GM21447 (cell line): ENCODE measurements at regions not wholly inside any gene's neighbourhood (a gene's known extent, or its start where the extent isn't known, plus 50 kb on each side); places are given as distances from the start of the nearest gene placed in this dataset.

Experiments used
- ATAC-seq: cut with Tn5 transposase; IDR thresholded peaks from one replicate; pipeline ENCODE4 v1.9.1; 2021; ENCODE audit not compliant: unreplicated experiment

DNA sequence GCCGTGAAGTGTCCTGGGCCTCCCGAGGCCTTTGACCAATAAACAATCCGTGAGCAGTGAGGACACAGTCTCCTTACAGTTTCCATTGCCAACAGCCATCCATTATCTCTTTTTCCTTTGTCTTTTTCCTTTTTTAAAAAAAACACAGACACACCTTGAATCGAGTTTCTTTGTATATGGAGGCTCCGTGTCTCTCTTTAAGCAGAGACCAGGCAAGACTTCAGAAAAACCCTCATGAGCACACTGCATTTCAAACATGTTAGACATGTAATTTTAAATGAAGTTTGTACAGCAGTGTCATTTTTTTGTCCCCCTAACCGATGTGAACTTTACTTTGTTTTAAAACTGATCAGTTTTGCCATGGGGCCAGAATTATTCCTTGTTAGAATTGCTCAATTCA lies 111.1 kb downstream of the SPTSSA start:
- no peak for ATAC-seq

DNA sequence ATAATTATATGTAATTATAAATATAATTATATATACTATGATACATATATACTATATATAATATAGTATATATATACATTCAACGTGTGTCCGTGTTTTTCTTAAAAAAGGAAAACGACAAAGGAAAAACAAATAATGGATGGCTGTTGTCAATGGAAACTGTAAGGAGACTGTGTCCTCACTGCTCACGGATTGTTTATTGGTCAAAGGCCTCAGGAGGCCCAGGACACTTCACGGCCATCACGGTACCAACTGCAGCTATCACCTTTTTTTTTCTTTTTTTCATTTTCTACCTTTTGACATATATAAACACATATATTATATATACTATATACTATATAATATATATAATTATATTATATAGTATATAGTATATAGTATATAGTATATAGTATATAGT lies 113.4 kb downstream of the SPTSSA start:
- ATAC-seq: no peak

DNA sequence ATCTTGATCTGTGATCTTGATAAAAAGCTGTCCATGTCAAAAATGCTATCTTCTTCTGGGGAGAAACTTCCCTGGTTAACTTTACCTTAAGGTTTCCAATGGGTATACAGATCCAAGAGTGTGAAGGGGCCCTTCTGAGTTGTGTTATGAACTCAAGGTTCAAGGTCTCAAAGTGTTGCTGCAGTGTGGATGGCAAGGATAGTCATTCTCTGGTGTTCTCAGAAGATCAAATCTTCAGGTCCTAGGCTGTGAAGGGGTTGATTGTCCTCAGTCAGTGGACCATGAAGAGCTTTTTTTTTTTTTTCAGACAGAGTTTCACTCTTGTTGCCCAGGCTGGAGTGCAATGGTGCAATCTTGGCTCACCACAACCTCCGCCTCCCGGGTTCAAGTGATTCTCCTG lies 114.4 kb downstream of the SPTSSA start:
- ATAC-seq: peak; percentile 76

DNA sequence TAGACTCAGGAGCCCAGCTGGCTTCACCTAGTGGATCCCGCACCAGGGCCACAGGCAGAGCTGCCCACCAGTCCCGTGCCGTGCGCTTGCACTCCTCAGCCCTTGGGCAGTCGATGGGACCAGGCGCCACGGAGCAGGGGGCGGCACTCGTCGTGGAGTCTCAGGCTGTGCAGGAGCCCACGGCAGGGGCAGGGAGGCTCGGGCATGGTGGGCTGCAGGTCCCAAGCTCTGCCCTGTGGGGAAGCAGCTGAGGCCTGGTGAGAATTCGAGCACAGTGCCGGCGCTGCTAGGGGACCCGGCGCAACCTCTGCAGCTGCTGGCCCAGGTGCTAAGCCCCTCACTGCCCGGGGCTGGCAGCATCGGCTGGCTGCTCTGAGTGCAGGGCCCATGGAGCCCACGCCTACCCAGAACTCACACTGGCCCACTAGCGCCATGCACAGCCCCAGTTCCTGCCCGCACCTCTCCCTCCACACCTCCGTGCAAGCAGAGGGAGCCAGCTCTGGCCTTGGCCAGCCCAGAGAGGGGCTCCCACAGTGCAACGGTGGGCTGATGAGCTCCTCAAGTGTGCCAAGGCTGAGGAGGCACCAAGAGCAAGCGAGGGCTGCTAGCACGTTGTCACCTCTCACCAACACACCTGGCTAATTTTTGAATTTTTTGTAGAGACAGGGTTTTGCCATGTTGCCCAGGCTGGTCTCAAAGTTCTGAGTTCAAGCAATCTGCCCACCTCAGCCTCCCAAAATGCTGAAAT lies 116.1 kb downstream of the SPTSSA start:
- ATAC-seq: no peak

DNA sequence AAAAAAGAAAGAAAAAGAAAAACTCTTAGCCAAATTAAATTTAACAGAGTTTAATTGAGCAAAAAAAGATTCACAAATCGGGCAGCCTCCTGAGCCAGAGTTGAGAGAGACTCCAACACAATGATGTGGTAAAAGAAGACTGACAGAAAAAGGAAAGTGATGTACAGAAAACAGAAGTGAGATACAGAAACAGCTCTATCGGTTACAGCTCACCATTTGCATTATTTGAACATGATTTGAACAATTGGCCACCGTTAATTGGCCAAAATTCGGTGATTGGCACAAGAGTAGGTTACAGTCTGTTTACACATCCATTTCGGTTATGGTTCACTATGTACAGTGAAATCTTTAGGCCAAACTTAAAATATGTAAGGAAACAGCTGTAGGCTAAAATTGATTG lies 117.7 kb downstream of the SPTSSA start:
- ATAC-seq: no peak

DNA sequence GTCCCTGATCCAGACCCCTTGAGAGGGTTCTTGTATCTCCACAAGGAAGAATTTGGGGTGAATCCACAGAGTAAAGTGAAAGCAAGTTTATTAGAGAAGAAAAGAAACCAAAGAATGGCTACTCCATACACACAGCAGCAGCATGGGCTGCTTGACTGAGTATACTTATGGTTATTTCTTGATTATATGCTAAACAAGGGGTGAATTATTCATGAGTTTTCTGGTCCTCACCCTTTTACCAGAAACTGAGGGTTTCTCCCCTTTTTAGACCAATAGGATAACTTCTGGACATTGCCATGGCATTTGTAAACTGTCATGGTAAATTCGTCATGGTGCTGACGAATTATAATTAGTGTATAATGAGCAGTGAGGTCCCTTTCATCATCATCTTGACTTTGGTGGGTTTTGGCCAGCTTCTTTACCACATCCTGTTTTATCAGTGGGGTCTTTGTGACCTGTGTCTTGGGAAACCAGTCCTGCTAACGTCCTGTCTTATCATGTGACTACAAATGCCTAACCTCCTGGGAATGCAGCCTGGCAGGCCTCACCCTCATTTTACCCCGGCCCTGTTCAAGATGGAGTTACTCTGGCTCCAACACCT lies 121.9 kb downstream of the SPTSSA start:
- no peak for ATAC-seq

DNA sequence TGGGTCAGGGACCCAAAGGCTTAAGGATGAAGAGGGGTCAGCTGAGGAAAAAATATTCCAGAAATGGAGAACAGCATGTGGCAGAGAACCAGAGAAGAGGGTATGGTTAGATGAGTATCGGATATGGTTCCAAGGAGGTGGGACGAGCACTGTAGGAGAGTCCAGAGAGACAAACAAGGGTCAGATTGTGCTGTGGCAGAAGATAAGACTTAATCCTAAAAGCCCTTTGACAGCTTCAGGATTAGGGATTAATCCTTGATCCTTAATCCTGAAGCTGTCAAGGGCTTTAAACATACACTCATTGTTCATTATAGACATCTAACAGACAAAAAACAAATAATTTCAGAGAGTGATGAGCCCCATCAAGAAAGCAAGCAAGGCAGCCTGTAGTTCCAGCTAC lies 124.0 kb downstream of the SPTSSA start:
- ATAC-seq: no peak

DNA sequence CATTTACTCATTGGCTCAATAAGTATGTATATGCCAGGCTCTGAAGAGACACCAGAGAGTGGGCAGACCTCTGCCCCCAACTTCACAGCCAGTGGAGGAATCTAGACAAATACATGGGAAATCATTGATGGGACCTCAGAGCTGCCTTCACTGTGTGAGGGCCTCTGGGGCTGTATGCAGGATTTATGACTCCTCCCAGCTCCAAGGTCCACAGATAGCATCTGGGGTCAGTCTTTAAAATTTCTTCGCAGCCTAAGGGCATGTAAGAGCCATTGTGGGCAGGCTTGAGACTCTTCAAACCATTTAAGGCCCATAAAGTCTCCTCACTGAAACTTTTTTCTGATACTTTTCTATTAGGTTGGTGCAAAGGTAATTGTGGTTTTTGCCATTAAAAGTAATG lies 125.5 kb downstream of the SPTSSA start:
- ATAC-seq: no peak

DNA sequence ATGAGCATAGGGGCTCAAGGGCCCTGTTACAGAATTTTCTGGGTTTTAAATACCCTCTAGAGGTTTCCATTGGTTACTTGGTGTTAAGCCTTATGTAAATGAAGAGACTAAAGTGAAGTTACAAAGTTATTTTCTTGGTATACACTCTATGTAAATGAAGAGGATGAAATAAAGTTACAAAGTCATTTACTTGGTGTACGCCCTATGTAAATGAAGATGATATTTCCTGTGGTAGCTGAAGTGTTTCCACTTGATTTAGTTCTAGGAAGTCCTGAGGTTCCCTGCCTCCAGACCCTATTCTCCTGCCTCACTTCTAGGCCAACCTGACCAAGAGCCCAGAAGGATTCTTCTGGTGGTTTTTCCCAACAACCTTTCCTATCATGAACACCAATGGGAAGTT lies 126.1 kb downstream of the SPTSSA start:
- no peak for ATAC-seq

DNA sequence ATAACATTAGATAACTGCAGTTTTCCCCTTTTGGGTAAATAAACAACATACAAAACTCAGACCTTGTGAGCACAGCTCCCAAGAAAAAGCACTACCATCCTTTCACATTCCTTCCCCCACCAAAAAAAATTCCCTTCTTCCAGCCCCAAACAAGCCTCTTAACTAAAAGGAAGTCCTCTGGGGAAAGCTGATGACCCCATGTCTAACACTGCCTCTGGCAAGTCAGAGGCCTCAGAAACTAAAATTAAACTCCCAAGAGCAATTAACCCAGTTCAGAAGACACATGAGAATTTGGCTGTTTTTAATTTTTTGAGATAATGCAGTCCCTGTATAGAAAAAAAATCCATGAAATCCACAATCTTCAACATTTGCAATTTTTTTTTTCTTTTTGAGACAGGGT lies 127.7 kb downstream of the SPTSSA start:
- no peak for ATAC-seq

DNA sequence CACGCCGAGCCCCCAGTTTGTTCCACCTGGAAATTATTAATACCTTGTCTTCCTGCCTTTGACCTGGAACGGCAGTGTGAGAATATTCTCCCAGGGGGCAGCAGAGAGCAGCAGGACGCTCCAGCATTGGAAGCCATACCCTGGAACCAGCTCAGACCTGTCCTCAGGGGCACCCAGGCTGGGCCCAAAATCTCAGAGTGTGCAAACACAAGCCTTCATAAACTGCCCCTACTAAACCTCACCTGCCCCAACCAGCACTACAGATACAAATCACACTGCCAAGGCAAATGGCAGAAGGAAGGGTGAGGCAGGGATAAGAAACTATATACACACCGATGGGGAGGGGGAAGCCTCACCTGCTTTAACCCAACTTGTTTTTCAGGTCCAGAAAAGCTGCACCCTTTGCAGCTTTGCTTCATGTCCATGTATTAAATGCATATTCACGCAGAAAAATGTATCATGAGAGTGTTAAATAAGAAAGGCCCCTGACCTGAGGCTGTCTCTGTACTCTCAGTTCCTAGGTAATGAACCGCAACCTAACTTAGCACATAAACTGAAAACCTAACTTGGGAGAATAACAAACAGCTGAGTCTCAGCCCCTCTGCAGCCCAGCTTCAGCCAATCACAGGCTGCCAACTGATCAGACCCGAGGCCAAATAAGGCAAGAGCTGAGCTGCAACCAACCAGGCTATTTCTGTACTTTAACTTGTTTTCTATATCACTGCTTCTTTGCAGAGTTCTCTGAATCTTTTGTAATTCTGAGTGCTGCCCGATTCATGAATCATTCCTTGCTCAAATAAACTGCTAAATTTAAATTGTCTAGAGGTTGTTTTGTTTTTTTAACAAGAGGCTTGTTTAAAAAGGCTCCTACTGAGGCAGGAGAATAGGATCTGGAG lies 130.1 kb downstream of the SPTSSA start:
- peak; percentile 84 for ATAC-seq

DNA sequence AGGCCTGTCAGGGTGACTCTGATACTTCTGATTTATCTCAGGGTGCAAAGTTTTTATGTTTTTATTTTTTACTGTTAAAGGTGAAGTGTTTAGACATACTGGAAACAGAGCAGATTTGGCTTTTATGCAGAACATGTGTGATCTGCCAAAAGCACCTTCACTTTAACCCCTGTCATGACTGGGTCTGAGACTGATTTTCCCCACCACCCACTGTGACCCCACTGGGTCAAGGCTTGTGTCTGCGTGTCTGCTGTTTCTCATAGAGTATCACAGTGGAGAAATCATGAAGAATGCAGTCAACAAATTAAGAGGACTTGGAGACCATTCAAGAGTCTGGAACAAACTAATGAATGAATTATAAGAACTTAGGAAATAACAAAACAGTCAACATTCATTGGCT lies 131.2 kb downstream of the SPTSSA start:
- no peak for ATAC-seq

DNA sequence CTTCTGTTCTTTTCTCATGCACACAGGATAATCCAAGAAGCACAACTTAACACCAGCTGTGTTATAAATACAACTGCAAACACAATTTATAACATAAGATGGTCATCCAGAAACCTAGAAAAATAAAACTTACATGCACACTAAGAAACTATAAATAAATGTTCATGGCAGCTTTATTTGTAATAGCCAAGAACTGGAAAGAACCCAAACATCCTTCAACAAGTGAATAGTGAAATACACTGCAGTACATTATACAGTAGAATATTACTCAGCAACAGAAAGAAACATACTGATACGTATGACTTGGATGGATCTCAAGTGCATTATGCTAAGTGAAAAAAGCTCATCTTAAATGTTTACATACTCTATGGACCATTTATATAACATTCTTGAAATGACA lies 132.7 kb downstream of the SPTSSA start:
- no peak for ATAC-seq

DNA sequence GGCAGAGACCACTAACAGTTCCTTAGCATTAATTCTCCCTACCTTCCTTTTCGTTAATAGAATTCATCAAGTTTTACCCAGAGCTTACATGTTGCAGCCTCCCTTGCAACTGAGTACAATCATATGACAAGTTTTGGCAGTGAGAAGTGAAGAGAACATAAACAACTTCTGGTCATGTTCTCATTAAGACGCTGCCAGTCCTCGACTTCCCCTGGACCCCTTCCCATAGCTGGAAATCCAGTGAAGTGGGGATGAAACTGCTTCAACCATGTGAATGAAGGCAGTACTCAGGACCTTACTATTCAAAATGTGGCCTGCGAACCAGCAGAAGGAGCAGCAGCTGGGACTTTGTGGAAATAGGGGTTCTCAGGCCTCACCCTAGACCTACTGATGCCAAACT lies 133.9 kb downstream of the SPTSSA start:
- ATAC-seq: no peak

DNA sequence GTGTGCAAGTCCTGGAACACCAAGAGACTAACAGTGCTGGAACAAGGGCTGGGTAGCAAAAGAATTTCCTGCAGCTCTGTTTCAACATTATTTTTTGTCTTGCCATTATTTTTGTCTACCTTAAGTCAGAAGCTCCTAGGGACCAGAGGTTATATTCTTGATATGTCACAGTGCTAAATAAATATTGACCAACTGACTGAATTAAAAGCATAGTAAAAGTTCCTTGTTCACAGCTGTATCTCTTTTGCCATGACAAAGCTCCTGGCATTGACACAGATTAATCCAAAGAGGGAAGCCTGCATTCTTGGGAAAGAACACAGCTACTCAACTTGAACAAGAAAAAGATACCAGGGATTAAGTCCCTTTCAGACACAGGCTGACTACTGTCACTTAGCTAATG lies 136.5 kb downstream of the SPTSSA start:
- no peak for ATAC-seq

DNA sequence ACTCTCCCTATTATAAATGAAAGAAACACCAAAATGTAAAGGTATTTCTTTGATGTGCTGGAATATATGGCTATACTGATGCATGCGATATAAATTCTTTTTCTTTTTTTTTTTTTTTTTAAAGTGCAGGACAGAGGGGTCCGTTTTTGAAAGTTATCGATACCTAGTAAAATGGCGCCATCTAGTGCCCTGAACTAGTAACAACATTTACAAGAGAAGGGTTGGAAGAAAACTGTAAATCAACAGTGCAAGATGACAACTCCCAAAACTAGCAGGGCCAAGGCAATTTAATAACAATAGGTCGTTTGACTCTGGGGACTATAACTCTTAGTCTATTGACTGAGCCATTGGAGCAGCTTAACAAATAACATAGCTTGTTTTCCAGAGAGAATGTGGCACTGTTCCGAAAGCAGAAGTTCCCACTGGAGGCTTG lies 137.7 kb downstream of the SPTSSA start:
- ATAC-seq: no peak

DNA sequence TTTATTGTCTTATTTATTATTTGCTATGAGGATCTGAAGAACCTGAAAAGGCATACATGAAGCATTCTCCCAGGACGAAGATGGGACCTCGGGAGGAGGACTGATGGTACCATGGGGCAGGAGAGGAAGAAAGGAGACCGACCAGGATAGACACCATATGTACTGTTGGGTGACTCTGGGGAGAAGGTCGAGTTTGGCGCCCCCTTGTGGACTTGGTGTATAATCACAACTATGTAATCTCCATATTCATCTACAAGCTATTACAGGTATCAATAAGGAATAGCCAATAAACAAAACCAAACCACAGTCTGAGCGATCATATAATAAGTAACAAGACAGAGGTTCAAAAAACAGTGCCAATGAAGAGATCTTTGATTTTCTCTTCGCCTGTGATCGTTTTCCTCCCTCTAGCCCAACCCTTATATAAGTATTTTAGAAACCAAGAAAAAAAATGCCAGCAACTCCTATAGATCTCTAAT lies 139.1 kb downstream of the SPTSSA start:
- ATAC-seq: peak; percentile 70

DNA sequence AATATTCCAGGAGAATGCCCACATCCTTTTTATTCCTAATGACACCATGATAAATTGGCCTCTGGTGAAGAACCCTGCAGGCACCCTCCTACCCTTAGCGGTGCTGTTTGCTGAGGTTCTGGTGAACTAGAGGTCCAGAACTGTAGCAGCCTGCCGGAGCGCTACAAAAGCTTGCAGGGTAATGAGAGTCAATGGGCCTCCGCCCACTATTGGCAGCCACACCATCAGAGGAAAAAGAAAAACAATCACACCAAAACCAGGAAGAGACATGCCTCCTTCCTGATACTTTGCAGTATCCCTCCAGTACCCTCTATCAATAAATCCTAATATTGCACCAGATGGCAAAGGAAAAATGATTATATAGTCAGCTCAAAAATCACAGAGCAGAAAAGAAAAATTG lies 142.9 kb downstream of the SPTSSA start:
- no peak for ATAC-seq

DNA sequence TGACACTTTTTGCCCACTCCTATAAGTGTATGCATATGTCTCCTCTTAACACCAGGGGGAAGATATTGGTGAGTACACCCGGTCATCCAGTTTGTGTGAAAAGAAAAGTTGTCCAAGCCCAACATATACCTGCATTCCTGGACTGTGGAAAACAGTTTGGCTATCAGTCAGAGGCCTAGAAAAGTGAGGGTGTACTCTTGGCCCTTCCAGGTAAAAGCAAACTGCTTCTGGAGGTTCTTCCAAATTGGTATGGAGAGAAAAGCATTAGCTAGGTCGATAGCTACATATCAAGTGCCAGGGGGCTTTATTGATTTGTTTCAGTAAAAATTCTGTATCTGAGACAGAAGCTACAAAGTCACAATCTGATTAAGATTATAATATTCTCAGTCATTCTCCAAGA lies 144.0 kb downstream of the SPTSSA start:
- no peak for ATAC-seq

DNA sequence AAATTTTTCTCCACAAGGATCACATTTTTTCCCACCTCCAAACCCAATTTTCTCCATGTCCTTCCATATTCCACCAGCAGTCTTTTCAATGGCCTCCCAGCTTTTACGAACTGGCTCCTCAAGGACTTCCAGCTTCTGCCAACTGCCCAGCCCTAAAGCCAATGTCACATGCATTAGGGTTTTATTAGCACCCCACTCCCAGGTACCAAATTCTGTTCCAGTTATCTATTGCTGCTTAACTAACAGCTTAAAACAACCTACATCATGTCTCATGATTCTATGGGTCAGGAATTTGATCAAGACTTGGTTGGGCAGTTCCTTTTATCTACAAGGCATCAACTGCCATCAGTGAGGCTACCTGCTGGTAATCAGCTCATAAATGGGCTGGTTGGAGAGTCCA lies 151.3 kb downstream of the SPTSSA start:
- no peak for ATAC-seq

DNA sequence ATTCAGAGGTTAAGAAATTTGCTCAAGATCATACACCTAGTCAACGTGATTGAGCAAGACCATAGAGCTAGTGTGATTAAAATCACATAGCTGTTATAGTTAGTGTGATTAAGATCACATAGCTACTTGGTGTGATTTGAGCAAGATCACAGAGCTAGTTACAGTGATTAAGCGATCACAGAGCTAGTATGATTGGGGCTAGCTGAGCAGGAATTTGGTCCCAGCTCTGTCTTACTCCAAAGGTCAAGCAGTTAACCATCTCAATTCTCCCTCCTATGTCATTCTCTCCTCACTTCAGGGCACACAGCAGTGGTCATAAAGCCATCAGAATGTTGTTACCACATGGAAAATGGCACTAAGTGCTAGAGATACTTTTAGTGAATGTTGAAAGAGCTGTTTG lies 158.2 kb downstream of the SPTSSA start:
- no peak for ATAC-seq

DNA sequence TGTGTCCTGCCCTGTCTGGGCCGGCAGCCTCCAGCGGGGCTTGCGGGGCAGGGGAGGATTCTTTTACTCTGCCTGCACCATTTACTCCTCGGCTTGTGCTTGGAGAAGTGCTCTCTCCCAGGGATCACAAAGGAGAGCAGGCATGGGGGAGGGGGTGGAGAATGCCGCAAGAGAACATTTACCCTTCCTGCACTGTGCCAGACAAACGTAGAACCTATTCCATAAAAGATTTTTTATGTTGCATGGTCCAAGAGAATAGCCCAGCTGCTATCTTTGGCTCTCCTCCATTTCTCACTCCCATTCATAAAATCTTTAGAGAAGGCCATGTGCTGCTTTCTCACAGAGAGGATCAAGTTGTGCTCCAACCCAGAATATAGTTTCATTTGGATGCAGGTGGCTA lies 159.4 kb downstream of the SPTSSA start:
- no peak for ATAC-seq
